K562 (cell line): ENCODE measurements at regions not wholly inside any gene's neighbourhood (a gene's known extent, or its start where the extent isn't known, plus 50 kb on each side); places are given as distances from the start of the nearest gene placed in this dataset.

Experiments
- ATAC-seq: fragments of 200-7000 bp; cut with Tn5 transposase; 3 replicates; pipeline ENCODE4 v1.9.1; 2020; ENCODE audit warnings: moderate library complexity
- BruUV-seq: library from RNA; stranded (reverse); fragments of 400-500 nt; replicated peaks from 2 replicates; lab custom pipeline; 2021; lab: Mats Ljungman, UMichigan
- CTCF ChIA-PET: fragments of 300-600 bp; formaldehyde crosslinking; extraction: SDS; loops from one replicate; lab custom pipeline; 2021; ENCODE audit warnings: low intra/inter-chr PET ratio; lab: Yijun Ruan, JAX
- POLR2A ChIA-PET: fragments of 300-600, 350-650 bp; sonication (Branson Sonifier 250); formaldehyde crosslinking; extraction: SDS; loops from one replicate; lab custom pipeline; 2021; ENCODE audit warnings: antibody characterized with exemption, inconsistent platforms; lab: Yijun Ruan, JAX
- DNase-seq, 4 experiments: peaks; one replicate each; pipeline versions ENCODE4 v3.0.0 to v3.0.0-alpha.2; 2011 to 2018; ENCODE audit warnings: low spot score in 3 of 4, mixed read lengths in 3 of 4; ENCODE audit errors: extremely low read depth in 1 of 4
- FAIRE-seq: peaks from 2 replicates; lab custom pipeline; 2011; peaks lifted over from hg19 to GRCh38; lab: Jason Lieb, UNC
- H2AFZ ChIP-seq: 2 replicates; pipeline ENCODE4 v1.6.0; 2011; ENCODE audit warnings: low read depth, low read length, control low read depth, inconsistent platforms
- H3K27ac ChIP-seq: fragments of 200-600 bp; 3 replicates; pipeline ENCODE4 v1.8.0; 2011; ENCODE audit warnings: low read depth, mild to moderate bottlenecking, control low read depth, inconsistent platforms, low read length, moderate library complexity, mixed read lengths; ENCODE audit errors: extremely low read depth
- H3K27me3 ChIP-seq, 2 experiments: fragments of 300-600 bp in 1 of 2; 2 replicates in 1 of 2; 3 replicates in 1 of 2; pipeline versions ENCODE4 v1.6.0 to v1.8.0; 2011; ENCODE audit warnings: inconsistent platforms in 2 of 2, low read length in 2 of 2, mild to moderate bottlenecking in 1 of 2, mixed read lengths in 1 of 2, moderate library complexity in 1 of 2; ENCODE audit not compliant: control insufficient read depth in 2 of 2, insufficient read depth in 2 of 2
- H3K36me3 ChIP-seq: fragments of 300-600 bp; 3 replicates; pipeline ENCODE4 v1.8.0; 2011; ENCODE audit warnings: mild to moderate bottlenecking, low read length, inconsistent platforms; ENCODE audit not compliant: control insufficient read depth, insufficient read depth
- H3K4me1 ChIP-seq, 2 experiments: fragments of 200-600 bp in 1 of 2; replicated peaks in 1 of 2; 2 replicates in 1 of 2; 3 replicates in 1 of 2; pipeline versions ENCODE4 v1.5.1 to v1.8.0; 2011; ENCODE audit warnings: inconsistent platforms in 2 of 2, low read length in 2 of 2, mild to moderate bottlenecking in 1 of 2, mixed read lengths in 1 of 2, moderate library complexity in 1 of 2; ENCODE audit not compliant: control insufficient read depth in 2 of 2, insufficient read depth in 2 of 2
- H3K4me2 ChIP-seq: 2 replicates; pipeline ENCODE4 v1.6.1; 2011; ENCODE audit warnings: low read length, control low read depth, inconsistent platforms, mixed read lengths; ENCODE audit not compliant: insufficient read depth
- H3K4me3 ChIP-seq: fragments of 200-600 bp; sonication (generic), shearing (Covaris generic); 2 replicates; pipeline ENCODE4 v1.5.1; 2016; ENCODE audit warnings: control low read depth, inconsistent platforms
- H3K79me2 ChIP-seq: fragments of 200-600 bp; 3 replicates; pipeline ENCODE4 v1.8.0; 2011; ENCODE audit warnings: low read length, inconsistent platforms; ENCODE audit not compliant: control insufficient read depth, insufficient read depth
- H3K9ac ChIP-seq, 2 experiments: 2 replicates each; pipeline versions ENCODE4 v1.6.0 to v1.6.1; 2011; ENCODE audit warnings: low read depth in 2 of 2, low read length in 2 of 2, control low read depth in 1 of 2, inconsistent platforms in 1 of 2, mild to moderate bottlenecking in 1 of 2, mixed read lengths in 1 of 2; ENCODE audit not compliant: insufficient read depth in 1 of 2
- H3K9me1 ChIP-seq: one replicate; pipeline ENCODE4 v1.6.0; 2011; ENCODE audit warnings: inconsistent platforms, mild to moderate bottlenecking, low read length, moderate library complexity; ENCODE audit not compliant: control insufficient read depth, insufficient read depth
- H3K9me3 ChIP-seq: replicated peaks from 2 replicates; pipeline ENCODE4 v1.5.1; 2011; ENCODE audit warnings: low read depth, low read length, inconsistent platforms; ENCODE audit not compliant: control insufficient read depth, insufficient read depth
- H4K20me1 ChIP-seq: replicated peaks from 2 replicates; pipeline ENCODE4 v1.6.1; 2011; ENCODE audit warnings: low read length, inconsistent platforms, mixed read lengths; ENCODE audit not compliant: control insufficient read depth, insufficient read depth
- CBX1 ChIP-seq: sonication (generic); IDR thresholded peaks from 2 replicates; pipeline ENCODE4 v1.6.1; 2016; ENCODE audit warnings: antibody characterized with exemption, low read depth, mild to moderate bottlenecking
- KAT7 ChIP-seq: sonication (generic); formaldehyde crosslinking; IDR thresholded peaks from 2 replicates; pipeline ENCODE4 v1.8.0; 2022; ENCODE audit warnings: missing genetic modification reagents, mild to moderate bottlenecking, borderline replicate concordance
- KDM4B ChIP-seq, 2 experiments: fragments of 450-650 bp in 1 of 2; sonication (generic) in 1 of 2; IDR thresholded peaks; 2 replicates each; pipeline ENCODE4 v1.6.1; 2016 to 2017; ENCODE audit warnings: borderline replicate concordance in 2 of 2, antibody characterized with exemption in 1 of 2, low read depth in 1 of 2, mild to moderate bottlenecking in 1 of 2
- PHB ChIP-seq: fragments of 250-450 bp; sonication (Bioruptor Pico); IDR thresholded peaks from 2 replicates; pipeline ENCODE4 v1.5.0; 2021
- SMARCE1 ChIP-seq: fragments of 450-650 bp; IDR thresholded peaks from 2 replicates; pipeline ENCODE4 v1.7.1; 2016; ENCODE audit warnings: mild to moderate bottlenecking
- TAL1 ChIP-seq: fragments of 450-650 bp; IDR thresholded peaks from 2 replicates; pipeline ENCODE4 v1.6.1; 2016; ENCODE audit warnings: mild to moderate bottlenecking
- ZNF408 ChIP-seq: fragments of 250-450 bp; sonication (Bioruptor Pico); IDR thresholded peaks from 2 replicates; pipeline ENCODE4 v1.4.0; 2020; ENCODE audit warnings: low read depth, mild to moderate bottlenecking, moderate library complexity
- ZNF668 ChIP-seq: fragments of 250-450 bp; sonication (Bioruptor Pico); IDR thresholded peaks from 2 replicates; pipeline ENCODE4 v1.8.0; 2022; ENCODE audit warnings: mild to moderate bottlenecking, inconsistent platforms
- ZSCAN32 ChIP-seq: fragments of 450-650 bp; formaldehyde crosslinking; IDR thresholded peaks from 2 replicates; pipeline ENCODE4 v1.4.0; 2020; ENCODE audit warnings: mild to moderate bottlenecking, moderate library complexity
- WGBS: fragments of 100-300 bp; shearing (Covaris generic); methylation state at CpG from one replicate; pipeline ENCODE4 v1.1.6; 2016; ENCODE audit warnings: low coverage, mixed read lengths; ENCODE audit not compliant: insufficient coverage; ENCODE audit errors: missing lambda C conversion rate; 5-methylcytosine and 5-hydroxymethylcytosine counted together
- in situ Hi-C: fragments of 300-500 bp; cut with MboI; formaldehyde crosslinking; loops from 4 replicates; pipeline ENCODE4 v1.15.0; 2018; ENCODE audit warnings: inconsistent platforms, mixed read lengths
- intact Hi-C: fragments of 100-400 bp; cut with micrococcal nuclease; formaldehyde crosslinking; loops from 2 replicates; pipeline ENCODE4 v1.14.2; 2022
- TF ChIP-seq, protein P1 (sequence below): sonication (generic); formaldehyde crosslinking; IDR thresholded peaks from 2 replicates; pipeline ENCODE4 v1.8.1; 2023; ENCODE audit warnings: mild to moderate bottlenecking, missing genetic modification reagents
- TF ChIP-seq, protein P2 (sequence below): sonication (generic); formaldehyde crosslinking; IDR thresholded peaks from 2 replicates; pipeline ENCODE4 v1.8.0; 2022; ENCODE audit warnings: mild to moderate bottlenecking, missing genetic modification reagents
- TF ChIP-seq, protein P3 (sequence below): fragments of 150-350 bp; IDR thresholded peaks from 2 replicates; pipeline ENCODE4 v1.6.1; 2014; ENCODE audit warnings: low read depth, mild to moderate bottlenecking, low read length, borderline replicate concordance

DNA sequence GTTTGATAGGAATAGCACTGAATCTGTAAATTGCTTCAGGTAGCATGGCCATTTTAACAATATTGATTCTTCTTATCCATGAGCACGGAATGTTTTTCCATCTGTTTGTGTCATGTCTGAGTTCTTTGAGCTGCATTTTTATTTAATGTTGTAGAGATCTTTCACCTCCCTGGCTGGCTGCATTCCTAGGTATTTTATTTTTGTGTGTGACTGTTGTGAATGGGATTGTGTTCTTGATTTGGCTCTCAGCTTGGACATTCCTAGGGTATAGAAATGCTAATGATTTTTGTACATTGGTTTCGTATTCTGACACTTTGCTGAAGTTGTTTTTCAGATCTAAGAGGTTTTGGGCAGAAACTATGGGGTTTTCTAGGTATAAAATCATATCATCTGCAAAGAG lies 152.9 kb upstream of the CHD1 start:
- FAIRE-seq (no peak), ATAC-seq (no peak), DNase-seq (no peak)
- TF ChIP-seq, protein P1, sequence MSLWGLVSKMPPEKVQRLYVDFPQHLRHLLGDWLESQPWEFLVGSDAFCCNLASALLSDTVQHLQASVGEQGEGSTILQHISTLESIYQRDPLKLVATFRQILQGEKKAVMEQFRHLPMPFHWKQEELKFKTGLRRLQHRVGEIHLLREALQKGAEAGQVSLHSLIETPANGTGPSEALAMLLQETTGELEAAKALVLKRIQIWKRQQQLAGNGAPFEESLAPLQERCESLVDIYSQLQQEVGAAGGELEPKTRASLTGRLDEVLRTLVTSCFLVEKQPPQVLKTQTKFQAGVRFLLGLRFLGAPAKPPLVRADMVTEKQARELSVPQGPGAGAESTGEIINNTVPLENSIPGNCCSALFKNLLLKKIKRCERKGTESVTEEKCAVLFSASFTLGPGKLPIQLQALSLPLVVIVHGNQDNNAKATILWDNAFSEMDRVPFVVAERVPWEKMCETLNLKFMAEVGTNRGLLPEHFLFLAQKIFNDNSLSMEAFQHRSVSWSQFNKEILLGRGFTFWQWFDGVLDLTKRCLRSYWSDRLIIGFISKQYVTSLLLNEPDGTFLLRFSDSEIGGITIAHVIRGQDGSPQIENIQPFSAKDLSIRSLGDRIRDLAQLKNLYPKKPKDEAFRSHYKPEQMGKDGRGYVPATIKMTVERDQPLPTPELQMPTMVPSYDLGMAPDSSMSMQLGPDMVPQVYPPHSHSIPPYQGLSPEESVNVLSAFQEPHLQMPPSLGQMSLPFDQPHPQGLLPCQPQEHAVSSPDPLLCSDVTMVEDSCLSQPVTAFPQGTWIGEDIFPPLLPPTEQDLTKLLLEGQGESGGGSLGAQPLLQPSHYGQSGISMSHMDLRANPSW (CRISPR knock-in tag): no peak
- no peak for TF ChIP-seq ZNF668 (CRISPR knock-in tag)
- no peak for TF ChIP-seq PHB (CRISPR knock-in tag)
- no peak for TF ChIP-seq KAT7 (CRISPR knock-in tag)
- no peak for TF ChIP-seq ZSCAN32 (CRISPR knock-in tag)
- TF ChIP-seq CBX1: no peak
- TF ChIP-seq SMARCE1: no peak
- TF ChIP-seq, protein P2, sequence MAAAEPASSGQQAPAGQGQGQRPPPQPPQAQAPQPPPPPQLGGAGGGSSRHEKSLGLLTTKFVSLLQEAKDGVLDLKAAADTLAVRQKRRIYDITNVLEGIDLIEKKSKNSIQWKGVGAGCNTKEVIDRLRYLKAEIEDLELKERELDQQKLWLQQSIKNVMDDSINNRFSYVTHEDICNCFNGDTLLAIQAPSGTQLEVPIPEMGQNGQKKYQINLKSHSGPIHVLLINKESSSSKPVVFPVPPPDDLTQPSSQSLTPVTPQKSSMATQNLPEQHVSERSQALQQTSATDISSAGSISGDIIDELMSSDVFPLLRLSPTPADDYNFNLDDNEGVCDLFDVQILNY: no peak
- TF ChIP-seq, protein P3, sequence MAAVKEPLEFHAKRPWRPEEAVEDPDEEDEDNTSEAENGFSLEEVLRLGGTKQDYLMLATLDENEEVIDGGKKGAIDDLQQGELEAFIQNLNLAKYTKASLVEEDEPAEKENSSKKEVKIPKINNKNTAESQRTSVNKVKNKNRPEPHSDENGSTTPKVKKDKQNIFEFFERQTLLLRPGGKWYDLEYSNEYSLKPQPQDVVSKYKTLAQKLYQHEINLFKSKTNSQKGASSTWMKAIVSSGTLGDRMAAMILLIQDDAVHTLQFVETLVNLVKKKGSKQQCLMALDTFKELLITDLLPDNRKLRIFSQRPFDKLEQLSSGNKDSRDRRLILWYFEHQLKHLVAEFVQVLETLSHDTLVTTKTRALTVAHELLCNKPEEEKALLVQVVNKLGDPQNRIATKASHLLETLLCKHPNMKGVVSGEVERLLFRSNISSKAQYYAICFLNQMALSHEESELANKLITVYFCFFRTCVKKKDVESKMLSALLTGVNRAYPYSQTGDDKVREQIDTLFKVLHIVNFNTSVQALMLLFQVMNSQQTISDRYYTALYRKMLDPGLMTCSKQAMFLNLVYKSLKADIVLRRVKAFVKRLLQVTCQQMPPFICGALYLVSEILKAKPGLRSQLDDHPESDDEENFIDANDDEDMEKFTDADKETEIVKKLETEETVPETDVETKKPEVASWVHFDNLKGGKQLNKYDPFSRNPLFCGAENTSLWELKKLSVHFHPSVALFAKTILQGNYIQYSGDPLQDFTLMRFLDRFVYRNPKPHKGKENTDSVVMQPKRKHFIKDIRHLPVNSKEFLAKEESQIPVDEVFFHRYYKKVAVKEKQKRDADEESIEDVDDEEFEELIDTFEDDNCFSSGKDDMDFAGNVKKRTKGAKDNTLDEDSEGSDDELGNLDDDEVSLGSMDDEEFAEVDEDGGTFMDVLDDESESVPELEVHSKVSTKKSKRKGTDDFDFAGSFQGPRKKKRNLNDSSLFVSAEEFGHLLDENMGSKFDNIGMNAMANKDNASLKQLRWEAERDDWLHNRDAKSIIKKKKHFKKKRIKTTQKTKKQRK: no peak
- no peak for TF ChIP-seq TAL1
- TF ChIP-seq KDM4B (IDR thresholded peaks at IDR 0.05; ENCODE audit: borderline replicate concordance in 2 of 2, low read depth in 1 of 2): no peak
- TF ChIP-seq ZNF408 (CRISPR knock-in tag): no peak
- no peak overlapping the region for H3K27ac ChIP-seq
- H3K9me1 ChIP-seq: no peaks in the 10 kb centered on the region
- H3K79me2 ChIP-seq: no peaks in the 10 kb centered on the region
- H3K4me3 ChIP-seq: no peak overlapping the region
- ChIA-PET CTCF (interaction anchor here (0.6 kb wide), 1 partner anchor 1551 kb away, joined by 3 read pairs; no protein-coding TSS in a partner anchor), POLR2A (no interaction called here)
- H3K9ac ChIP-seq: no peak overlapping the region
- no peaks in the 10 kb centered on the region for H3K9me3 ChIP-seq
- no peaks in the 10 kb centered on the region for H3K36me3 ChIP-seq
- intact Hi-C loops: no loop called here
- H3K4me1 ChIP-seq: peaks cover 5 to 6% of the 10 kb centered on the region in 2 experiments; a peak in 3 of 5 replicates
- no peak overlapping the region for H3K4me2 ChIP-seq
- H4K20me1 ChIP-seq: no peaks in the 10 kb centered on the region
- WGBS: 13% methylated on average over 2 of the region's 2 CpGs
- in situ Hi-C loops: no loop called here
- no peak overlapping the region for H2AFZ ChIP-seq
- no peaks in the 10 kb centered on the region for H3K27me3 ChIP-seq
- no TSS peak for BruUV-seq
